Vagina (tissue), 2 donors: ENCODE measurements at regions not wholly inside any gene's neighbourhood (a gene's known extent, or its start where the extent isn't known, plus 50 kb on each side); places are given as distances from the start of the nearest gene placed in this dataset.

Experiments
- DNase-seq, 2 donors: peaks; one replicate each; pipeline ENCODE4 v3.0.0-alpha.2; 2017; ENCODE audit errors: extremely low spot score in 2 of 2
- H3K27ac ChIP-seq: fragments of 200-600 bp; sonication (generic); one replicate; pipeline ENCODE4 v1.5.1; 2019
- H3K27me3 ChIP-seq: fragments of 200-600 bp; sonication (generic); one replicate; pipeline ENCODE4 v1.5.1; 2019
- H3K36me3 ChIP-seq, 2 donors: fragments of 200-600 bp; sonication (generic); one replicate each; pipeline ENCODE4 v1.5.1; 2017 to 2019
- H3K4me1 ChIP-seq: fragments of 200-600 bp; sonication (generic); one replicate; pipeline ENCODE4 v1.5.1; 2019
- H3K4me3 ChIP-seq, 2 donors: fragments of 200-600 bp; sonication (generic); 1 replicate in 1 of 2; 2 replicates in 1 of 2; pipeline ENCODE4 v1.5.1; 2016 to 2019
- H3K9me3 ChIP-seq: fragments of 200-600 bp; sonication (generic); one replicate; pipeline ENCODE4 v1.5.1; 2019
- POLR2A ChIP-seq, 2 donors: fragments of 450-650 bp; IDR thresholded peaks; one replicate each; pipeline ENCODE4 v1.6.1; 2017; ENCODE audit warnings: antibody characterized with exemption in 2 of 2, mild to moderate bottlenecking in 2 of 2, moderate library complexity in 2 of 2
- POLR2AphosphoS5 ChIP-seq, 2 donors: sonication (generic); formaldehyde crosslinking; IDR thresholded peaks; one replicate each; pipeline ENCODE4 v1.9.0; 2017; ENCODE audit warnings: antibody characterized with exemption in 2 of 2, mild to moderate bottlenecking in 2 of 2, low read depth in 1 of 2; ENCODE audit not compliant: insufficient read depth in 1 of 2
- intact Hi-C: fragments of 100-400 bp; cut with DNase I; formaldehyde crosslinking; loops from one replicate; pipeline ENCODE4 v1.15.1; 2023
- TF ChIP-seq, protein P1 (sequence below), 3 experiments: fragments of 450-650 bp in 2 of 3; fragments of 200-600 bp in 1 of 3; sonication (generic) in 1 of 3; IDR thresholded peaks; one replicate each; pipeline ENCODE4 v1.5.1; 2017 to 2019; ENCODE audit warnings: antibody characterized with exemption in 3 of 3, mild to moderate bottlenecking in 2 of 3, moderate library complexity in 2 of 3

DNA sequence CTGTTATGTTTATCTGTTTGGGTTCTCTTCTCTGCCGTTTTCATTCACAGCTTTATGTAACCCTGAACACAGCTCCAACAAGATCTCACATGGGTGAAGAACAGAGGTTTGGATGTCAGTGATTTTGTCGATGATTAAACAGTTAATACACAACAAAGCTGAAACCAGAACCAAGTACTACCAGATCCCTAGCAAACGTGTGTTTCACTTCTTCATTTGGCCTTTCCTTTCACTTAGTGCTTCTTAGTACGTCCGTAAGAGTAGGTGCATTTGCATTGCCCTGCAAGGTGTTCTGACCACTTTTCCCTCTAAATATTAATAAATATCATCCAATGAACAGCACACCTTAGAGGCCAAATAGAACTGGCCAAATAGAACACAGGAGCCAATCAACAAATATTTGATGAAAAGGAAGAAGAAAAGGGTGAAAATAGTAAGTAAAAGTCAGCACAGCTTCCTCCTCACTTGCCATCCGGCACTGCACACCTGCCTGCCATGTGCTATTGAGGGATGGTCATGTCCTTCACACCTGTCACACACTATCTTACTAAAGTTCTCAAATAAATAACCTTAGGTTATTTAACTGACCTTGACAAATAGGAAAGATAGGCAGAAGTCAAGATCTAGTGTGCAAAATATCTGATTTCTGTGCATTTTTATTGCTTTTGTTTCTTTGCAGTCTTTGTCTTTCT, 252.6 kb upstream of the ANKRD30A start:
- Histone ChIP-seq H3K9me3 (no peaks in the 10 kb centered on the region), H3K4me3 (no peak overlapping the region), H3K27ac (no peak overlapping the region), H3K36me3 (no peaks in the 10 kb centered on the region), H3K27me3 (no peaks in the 10 kb centered on the region), H3K4me1 (no peaks in the 10 kb centered on the region)
- TF ChIP-seq POLR2AphosphoS5 (IDR thresholded peaks at IDR 0.05; ENCODE audit: insufficient read depth in 1 of 2, low read depth in 1 of 2) (no peak), POLR2A (IDR thresholded peaks at IDR 0.05) (no peak)
- TF ChIP-seq, protein P1, sequence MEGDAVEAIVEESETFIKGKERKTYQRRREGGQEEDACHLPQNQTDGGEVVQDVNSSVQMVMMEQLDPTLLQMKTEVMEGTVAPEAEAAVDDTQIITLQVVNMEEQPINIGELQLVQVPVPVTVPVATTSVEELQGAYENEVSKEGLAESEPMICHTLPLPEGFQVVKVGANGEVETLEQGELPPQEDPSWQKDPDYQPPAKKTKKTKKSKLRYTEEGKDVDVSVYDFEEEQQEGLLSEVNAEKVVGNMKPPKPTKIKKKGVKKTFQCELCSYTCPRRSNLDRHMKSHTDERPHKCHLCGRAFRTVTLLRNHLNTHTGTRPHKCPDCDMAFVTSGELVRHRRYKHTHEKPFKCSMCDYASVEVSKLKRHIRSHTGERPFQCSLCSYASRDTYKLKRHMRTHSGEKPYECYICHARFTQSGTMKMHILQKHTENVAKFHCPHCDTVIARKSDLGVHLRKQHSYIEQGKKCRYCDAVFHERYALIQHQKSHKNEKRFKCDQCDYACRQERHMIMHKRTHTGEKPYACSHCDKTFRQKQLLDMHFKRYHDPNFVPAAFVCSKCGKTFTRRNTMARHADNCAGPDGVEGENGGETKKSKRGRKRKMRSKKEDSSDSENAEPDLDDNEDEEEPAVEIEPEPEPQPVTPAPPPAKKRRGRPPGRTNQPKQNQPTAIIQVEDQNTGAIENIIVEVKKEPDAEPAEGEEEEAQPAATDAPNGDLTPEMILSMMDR (IDR thresholded peaks at IDR 0.05) = no peak
- no peak for DNase-seq
- intact Hi-C loops = no loop called here

DNA sequence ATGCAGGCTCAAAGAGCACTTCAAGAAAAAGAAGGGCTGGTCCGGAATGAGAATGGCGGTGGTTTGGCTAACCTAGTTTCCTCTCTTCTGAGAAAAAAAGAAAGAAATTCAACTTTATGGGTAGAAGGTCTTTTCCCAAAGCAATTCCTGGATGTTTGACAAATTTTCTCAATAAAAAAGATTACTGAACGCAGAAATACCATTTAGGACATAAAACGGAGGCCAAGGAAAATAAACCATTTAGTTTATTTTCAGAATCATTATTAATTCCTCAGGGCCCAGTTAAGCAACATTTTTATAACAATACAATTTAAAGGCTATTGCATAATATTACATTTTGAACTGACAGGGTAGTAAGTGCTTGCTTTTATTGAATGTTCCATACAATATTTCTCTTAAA, 284.6 kb upstream of the ANKRD30A start:
- no peak overlapping the region for H3K27ac ChIP-seq
- no peak overlapping the region for H3K4me3 ChIP-seq
- no peaks in the 10 kb centered on the region for H3K36me3 ChIP-seq
- no peak for DNase-seq
- intact Hi-C loops = no loop called here
- H3K9me3 ChIP-seq = no peaks in the 10 kb centered on the region
- H3K27me3 ChIP-seq = no peaks in the 10 kb centered on the region
- peak in 1 of 2 donors; percentile 33 for TF ChIP-seq POLR2AphosphoS5 (IDR thresholded peaks at IDR 0.05; ENCODE audit: insufficient read depth in 1 of 2, low read depth in 1 of 2)
- TF ChIP-seq, protein P1 (IDR thresholded peaks at IDR 0.05) = no peak
- TF ChIP-seq POLR2A (IDR thresholded peaks at IDR 0.05) = no peak
- H3K4me1 ChIP-seq = peaks cover 18% of the 10 kb centered on the region

GRCh38 chr10:36837416-36837815, 288.0 kb upstream of the ANKRD30A start:
- Histone ChIP-seq H3K4me3 (no peak overlapping the region), H3K27ac (no peak overlapping the region), H3K36me3 (no peaks in the 10 kb centered on the region), H3K27me3 (no peaks in the 10 kb centered on the region), H3K4me1 (peaks cover 18% of the 10 kb centered on the region), H3K9me3 (no peaks in the 10 kb centered on the region)
- intact Hi-C loops = no loop called here
- DNase-seq = no peak
- no peak for TF ChIP-seq POLR2A (IDR thresholded peaks at IDR 0.05)

DNA sequence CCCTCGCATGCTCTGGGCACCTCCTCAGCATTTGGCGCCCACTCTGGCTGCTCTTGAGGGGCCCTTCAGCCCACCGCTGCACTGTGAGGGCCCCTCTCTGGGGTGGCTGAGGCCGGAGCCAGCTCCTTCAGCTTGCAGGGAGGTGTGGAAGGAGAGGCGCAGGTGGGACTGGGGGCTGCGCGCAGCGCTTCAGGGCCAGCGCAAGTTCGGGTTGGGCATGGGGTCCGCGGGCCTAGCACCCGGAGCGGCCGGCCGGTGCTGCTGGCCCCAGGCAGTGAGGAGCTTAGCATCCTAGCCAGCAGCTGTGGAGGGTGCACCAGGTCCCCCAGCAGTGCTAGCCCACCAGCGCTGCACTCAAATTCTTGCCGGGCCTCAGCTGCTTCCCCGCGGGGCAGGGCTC, 305.6 kb upstream of the ANKRD30A start:
- TF ChIP-seq, protein P1 (IDR thresholded peaks at IDR 0.05) = no peak
- no peaks in the 10 kb centered on the region for H3K36me3 ChIP-seq
- intact Hi-C loops = no loop called here

DNA sequence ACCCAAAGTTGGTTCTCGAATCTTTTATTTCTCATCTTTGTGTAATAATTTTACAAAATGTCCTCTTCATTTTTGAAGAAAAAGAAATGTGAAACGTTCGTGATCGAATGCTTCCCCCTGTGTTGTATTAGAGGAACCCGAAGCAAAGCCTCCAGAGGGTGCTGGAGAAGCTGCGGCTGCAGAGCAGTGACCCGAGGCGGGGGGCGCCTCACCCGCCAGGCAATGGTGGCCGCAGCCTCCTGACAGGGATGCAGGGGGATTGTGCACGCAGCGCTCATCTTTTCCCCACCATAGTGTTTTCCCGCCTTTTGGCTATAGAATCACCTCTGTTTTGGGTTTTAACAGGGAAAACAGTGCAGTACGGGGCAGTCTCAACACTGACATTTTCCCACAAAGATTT, 307.5 kb upstream of the ANKRD30A start:
- intact Hi-C loops = no loop called here
- no peak for DNase-seq
- H3K27me3 ChIP-seq = no peaks in the 10 kb centered on the region
- no peak overlapping the region for H3K27ac ChIP-seq
- no peak for TF ChIP-seq POLR2AphosphoS5 (IDR thresholded peaks at IDR 0.05; ENCODE audit: insufficient read depth in 1 of 2, low read depth in 1 of 2)
- TF ChIP-seq POLR2A (IDR thresholded peaks at IDR 0.05) = no peak
- TF ChIP-seq, protein P1 (IDR thresholded peaks at IDR 0.05) = no peak
- no peaks in the 10 kb centered on the region for H3K9me3 ChIP-seq
- H3K4me3 ChIP-seq = no peak overlapping the region
- no peaks in the 10 kb centered on the region for H3K4me1 ChIP-seq
- no peaks in the 10 kb centered on the region for H3K36me3 ChIP-seq

More for the DNA sequence above, 305.6 kb upstream of the ANKRD30A start:
- Histone ChIP-seq H3K4me3 (no peak overlapping the region), H3K27me3 (no peaks in the 10 kb centered on the region), H3K9me3 (no peaks in the 10 kb centered on the region), H3K4me1 (no peaks in the 10 kb centered on the region), H3K27ac (no peak overlapping the region)
- DNase-seq = no peak
